H1 (cell line): ENCODE measurements at regions not wholly inside any gene's neighbourhood (a gene's known extent, or its start where the extent isn't known, plus 50 kb on each side); places are given as distances from the start of the nearest gene placed in this dataset.

Experiments
- CTCF ChIA-PET: fragments of 300-600 bp; sonication (Branson Sonifier 250); formaldehyde crosslinking; loops from one replicate; lab custom pipeline; 2021; ENCODE audit not compliant: partially characterized antibody; lab: Charles Lee
- POLR2A ChIA-PET: fragments of 300-600 bp; sonication (Branson Sonifier 250); formaldehyde crosslinking; loops from one replicate; lab custom pipeline; 2021; ENCODE audit warnings: inconsistent platforms; ENCODE audit not compliant: partially characterized antibody; lab: Charles Lee
- DNase-seq, 2 experiments: peaks; one replicate each; pipeline versions ENCODE4 v3.0.0 to v3.0.0-alpha.2; 2010 to 2022; ENCODE audit warnings: low spot score in 2 of 2, low read depth in 1 of 2, mixed read lengths in 1 of 2
- FAIRE-seq: peaks from 2 replicates; lab custom pipeline; 2011; peaks lifted over from hg19 to GRCh38; lab: Jason Lieb, UNC
- H2AFZ ChIP-seq: 2 replicates; pipeline ENCODE4 v1.8.1; 2012; ENCODE audit warnings: low read length, inconsistent platforms
- H2AK5ac ChIP-seq: 2 replicates; pipeline ENCODE4 v1.6.1; 2013; ENCODE audit warnings: low read depth, low read length
- H2BK120ac ChIP-seq: replicated peaks from 2 replicates; pipeline ENCODE3; 2013; ENCODE audit warnings: low read depth, low read length, inconsistent platforms
- H2BK12ac ChIP-seq: 2 replicates; pipeline ENCODE4 v1.6.1; 2013; ENCODE audit warnings: low read depth, low read length
- H2BK15ac ChIP-seq: 2 replicates; pipeline ENCODE4 v1.6.1; 2013; ENCODE audit warnings: low read length
- H2BK20ac ChIP-seq: 2 replicates; pipeline ENCODE4 v1.6.1; 2013; ENCODE audit warnings: low read length
- H2BK5ac ChIP-seq: 2 replicates; pipeline ENCODE4 v1.6.1; 2013; ENCODE audit warnings: low read depth, low read length
- H3K14ac ChIP-seq: 2 replicates; pipeline ENCODE4 v1.6.1; 2013; ENCODE audit warnings: inconsistent platforms; ENCODE audit not compliant: insufficient read length
- H3K18ac ChIP-seq: 2 replicates; pipeline ENCODE4 v1.6.1; 2013; ENCODE audit warnings: low read length; ENCODE audit errors: extremely low read depth
- H3K23ac ChIP-seq: 2 replicates; pipeline ENCODE4 v1.6.1; 2013; ENCODE audit warnings: inconsistent platforms; ENCODE audit not compliant: insufficient read length
- H3K23me2 ChIP-seq: 2 replicates; pipeline ENCODE4 v1.6.1; 2013; ENCODE audit warnings: low read depth, low read length
- H3K27ac ChIP-seq: 2 replicates; pipeline ENCODE4 v1.6.1; 2011; ENCODE audit warnings: low read depth, low read length, inconsistent platforms
- H3K27me3 ChIP-seq, 4 experiments: replicated peaks in 1 of 4; 1 replicate in 1 of 4; 2 replicates in 3 of 4; pipeline versions ENCODE4 v1.6.1 to v1.8.1; 2011 to 2013; ENCODE audit warnings: low read length in 3 of 4, mild to moderate bottlenecking in 3 of 4, inconsistent platforms in 2 of 4, mixed read lengths in 2 of 4, moderate library complexity in 1 of 4; ENCODE audit not compliant: control insufficient read depth in 3 of 4, insufficient read depth in 3 of 4; ENCODE audit errors: extremely low read depth in 1 of 4
- H3K36me3 ChIP-seq, 4 experiments: 2 replicates each; pipeline versions ENCODE4 v1.6.1 to v1.8.1; 2011 to 2013; ENCODE audit warnings: mild to moderate bottlenecking in 4 of 4, low read length in 3 of 4, moderate library complexity in 2 of 4, control low read depth in 1 of 4, inconsistent platforms in 1 of 4; ENCODE audit not compliant: insufficient read depth in 4 of 4, control insufficient read depth in 2 of 4
- H3K4ac ChIP-seq: replicated peaks from 2 replicates; pipeline ENCODE3; 2013; ENCODE audit warnings: low read length, low read depth, mixed read lengths, inconsistent platforms; ENCODE audit not compliant: insufficient read length
- H3K4me1 ChIP-seq, 4 experiments: replicated peaks in 1 of 4; 1 replicate in 1 of 4; 2 replicates in 3 of 4; pipeline versions ENCODE4 v1.6.1 to v1.8.1; 2011 to 2013; ENCODE audit warnings: low read length in 3 of 4, inconsistent platforms in 2 of 4, mixed read lengths in 1 of 4; ENCODE audit not compliant: insufficient read depth in 4 of 4, control insufficient read depth in 3 of 4
- H3K4me2 ChIP-seq, 2 experiments: 2 replicates each; pipeline versions ENCODE4 v1.6.1 to v1.8.1; 2011 to 2013; ENCODE audit warnings: low read depth in 2 of 2, low read length in 2 of 2, control low read depth in 1 of 2, inconsistent platforms in 1 of 2, mild to moderate bottlenecking in 1 of 2; ENCODE audit not compliant: insufficient read depth in 1 of 2
- H3K4me3 ChIP-seq, 4 experiments: fragments of 200-600, 300-600 bp in 1 of 4; sonication (generic), shearing (Covaris generic), sonication (Bioruptor Twin) in 1 of 4; 2 replicates each; pipeline versions ENCODE4 v1.5.1 to v1.8.1; 2011 to 2016; ENCODE audit warnings: low read length in 4 of 4, low read depth in 3 of 4, control low read depth in 2 of 4, inconsistent platforms in 2 of 4, mild to moderate bottlenecking in 2 of 4, mixed read lengths in 1 of 4, moderate library complexity in 1 of 4; ENCODE audit not compliant: insufficient read depth in 2 of 4; ENCODE audit errors: extremely low read depth in 1 of 4
- H3K56ac ChIP-seq: replicated peaks from 2 replicates; pipeline ENCODE3; 2013; ENCODE audit warnings: low read depth, mild to moderate bottlenecking, mixed read lengths, low read length, inconsistent platforms; ENCODE audit not compliant: insufficient read length
- H3K79me1 ChIP-seq: 2 replicates; pipeline ENCODE4 v1.6.1; 2013; ENCODE audit warnings: low read depth, low read length, control low read depth
- H3K79me2 ChIP-seq, 2 experiments: 2 replicates each; pipeline versions ENCODE4 v1.6.1 to v1.8.1; 2012 to 2013; ENCODE audit warnings: low read length in 2 of 2, mild to moderate bottlenecking in 2 of 2, inconsistent platforms in 1 of 2; ENCODE audit not compliant: insufficient read depth in 2 of 2, control insufficient read depth in 1 of 2
- H3K9ac ChIP-seq, 4 experiments: replicated peaks in 1 of 4; 1 replicate in 1 of 4; 2 replicates in 3 of 4; pipeline versions ENCODE4 v1.6.1 to v1.8.1; 2011 to 2013; ENCODE audit warnings: low read depth in 3 of 4, low read length in 3 of 4, control low read depth in 2 of 4, mild to moderate bottlenecking in 2 of 4, moderate library complexity in 2 of 4, inconsistent platforms in 1 of 4; ENCODE audit errors: extremely low read depth in 1 of 4
- H3K9me3 ChIP-seq, 2 experiments: 2 replicates each; pipeline versions ENCODE4 v1.6.1 to v1.8.1; 2012 to 2013; ENCODE audit warnings: mild to moderate bottlenecking in 2 of 2, moderate library complexity in 2 of 2, control low read depth in 1 of 2, inconsistent platforms in 1 of 2, low read depth in 1 of 2, low read length in 1 of 2, mixed read lengths in 1 of 2; ENCODE audit not compliant: insufficient read depth in 2 of 2
- H4K20me1 ChIP-seq, 2 experiments: replicated peaks in 1 of 2; 2 replicates each; pipeline versions ENCODE3 to v1.8.1; 2011 to 2013; ENCODE audit warnings: inconsistent platforms in 2 of 2, low read length in 2 of 2, mild to moderate bottlenecking in 1 of 2; ENCODE audit not compliant: insufficient read depth in 2 of 2, control insufficient read depth in 1 of 2
- H4K5ac ChIP-seq: 2 replicates; pipeline ENCODE4 v1.6.1; 2013; ENCODE audit warnings: low read length, low read depth, mixed read lengths, inconsistent platforms; ENCODE audit not compliant: insufficient read length
- H4K8ac ChIP-seq: 2 replicates; pipeline ENCODE4 v1.8.0; 2013; ENCODE audit warnings: mild to moderate bottlenecking, moderate library complexity, low read length, inconsistent platforms; ENCODE audit not compliant: insufficient read depth; ENCODE audit errors: extremely low read depth
- H4K91ac ChIP-seq: replicated peaks from 2 replicates; pipeline ENCODE3; 2013; ENCODE audit warnings: low read length, mixed read lengths, inconsistent platforms; ENCODE audit not compliant: insufficient read length
- BACH1 ChIP-seq: IDR thresholded peaks from 2 replicates; pipeline ENCODE4 v1.6.1; 2012; ENCODE audit warnings: low read length, improper control_type of control experiment
- NRF1 ChIP-seq: IDR thresholded peaks from 2 replicates; pipeline ENCODE4 v1.6.1; 2011; ENCODE audit warnings: mild to moderate bottlenecking, low read depth, low read length, improper control_type of control experiment
- RFX5 ChIP-seq: IDR thresholded peaks from 2 replicates; pipeline ENCODE4 v1.6.1; 2011; ENCODE audit warnings: low read depth, low read length, improper control_type of control experiment, borderline replicate concordance
- RNF2 ChIP-seq: fragments of 200-900, 300-1000 bp; sonication (generic); IDR thresholded peaks from 2 replicates; pipeline ENCODE4 v1.7.1; 2016; ENCODE audit warnings: borderline replicate concordance, low read depth, mild to moderate bottlenecking, antibody characterized with exemption, low read length; ENCODE audit not compliant: poor library complexity, severe bottlenecking; ENCODE audit errors: missing control alignments
- SIN3A ChIP-seq, 2 experiments: IDR thresholded peaks in 1 of 2; conservative IDR thresholded peaks in 1 of 2; 2 replicates each; pipeline ENCODE4 v1.6.1; 2011 to 2012; ENCODE audit warnings: low read length in 2 of 2, improper control_type of control experiment in 1 of 2, low read depth in 1 of 2, mild to moderate bottlenecking in 1 of 2
- SP4 ChIP-seq: IDR thresholded peaks from 2 replicates; pipeline ENCODE4 v1.6.1; 2012; ENCODE audit warnings: low read length, inconsistent platforms
- TAF1 ChIP-seq: IDR thresholded peaks from 2 replicates; pipeline ENCODE4 v1.6.1; 2011; ENCODE audit warnings: mild to moderate bottlenecking, low read depth, low read length
- TCF12 ChIP-seq: IDR thresholded peaks from 2 replicates; pipeline ENCODE4 v1.6.1; 2011; ENCODE audit warnings: low read depth, mild to moderate bottlenecking, low read length
- ZNF274 ChIP-seq: IDR thresholded peaks from 2 replicates; pipeline ENCODE4 v1.7.0; 2012; ENCODE audit warnings: low read length, borderline replicate concordance; ENCODE audit errors: extremely low read depth
- WGBS, 2 experiments: shearing (Covaris generic) in 1 of 2; methylation state at CpG; one replicate each; pipeline versions ENCODE4 v1.1.6 to v1.1.7; 2013 to 2015; ENCODE audit warnings: low lambda C conversion rate in 2 of 2, mixed read lengths in 2 of 2, inconsistent platforms in 1 of 2, low coverage in 1 of 2, missing lambda C conversion rate in 1 of 2; ENCODE audit not compliant: insufficient replicate concordance in 2 of 2, insufficient coverage in 1 of 2, insufficient read length in 1 of 2; ENCODE audit errors: extremely low coverage in 1 of 2, missing lambda C conversion rate in 1 of 2; 5-methylcytosine and 5-hydroxymethylcytosine counted together

GRCh38 chr2:228575897-228576296 lies 394.4 kb upstream of the SPHKAP start:
- no peak overlapping the region for H2AK5ac ChIP-seq
- H3K4me3 ChIP-seq = no peak overlapping the region
- H3K79me1 ChIP-seq = no peaks in the 10 kb centered on the region
- no peak overlapping the region for H2BK120ac ChIP-seq
- no peak overlapping the region for H2BK20ac ChIP-seq
- WGBS, 2 experiments = 87% methylated on average over 1 of the region's 1 CpG; no CpG with 5 or more reads in 1 of the 2 experiments
- no peaks in the 10 kb centered on the region for H3K79me2 ChIP-seq
- no peak overlapping the region for H4K91ac ChIP-seq
- no peaks in the 10 kb centered on the region for H3K4me1 ChIP-seq
- no peaks in the 10 kb centered on the region for H3K36me3 ChIP-seq
- H4K5ac ChIP-seq = no peak overlapping the region
- H2BK5ac ChIP-seq = no peak overlapping the region
- H2BK12ac ChIP-seq = no peak overlapping the region
- H2BK15ac ChIP-seq = no peak overlapping the region
- no peak for FAIRE-seq
- no peak overlapping the region for H3K14ac ChIP-seq
- no peaks in the 10 kb centered on the region for H3K23me2 ChIP-seq
- H3K4ac ChIP-seq = no peak overlapping the region
- H3K9ac ChIP-seq = no peak overlapping the region
- no peak overlapping the region for H3K18ac ChIP-seq
- ChIA-PET CTCF (no interaction called here), POLR2A (no interaction called here)
- DNase-seq = no peak
- no peak overlapping the region for H3K23ac ChIP-seq
- no peak overlapping the region for H4K8ac ChIP-seq
- H3K9me3 ChIP-seq = no peaks in the 10 kb centered on the region
- no peak for TF ChIP-seq TAF1
- TF ChIP-seq TCF12 = no peak
- TF ChIP-seq RFX5 = no peak
- TF ChIP-seq RNF2 = no peak
- no peak for TF ChIP-seq BACH1
- no peak for TF ChIP-seq NRF1
- TF ChIP-seq SIN3A (conservative IDR thresholded peaks at IDR 0.05 in 1 of 2, IDR thresholded peaks at IDR 0.05 in 1 of 2; ENCODE audit: low read depth in 1 of 2, low read length in 2 of 2) = no peak
- TF ChIP-seq SP4 = no peak
- TF ChIP-seq ZNF274 = no peak
- no peaks in the 10 kb centered on the region for H4K20me1 ChIP-seq
- H3K27ac ChIP-seq = no peak overlapping the region
- H2AFZ ChIP-seq = no peak overlapping the region
- no peak overlapping the region for H3K56ac ChIP-seq
- no peaks in the 10 kb centered on the region for H3K27me3 ChIP-seq
- no peak overlapping the region for H3K4me2 ChIP-seq
